ENCODE measurements at regions not wholly inside any gene's neighbourhood (a gene's known extent, or its start where the extent isn't known, plus 50 kb on each side); places are given as distances from the start of the nearest gene placed in this dataset.

- TF ChIP-seq POLR2AphosphoS5 (IDR thresholded peaks at IDR 0.05; ENCODE audit: low read depth): no peak
- TF ChIP-seq CTCF (IDR thresholded peaks at IDR 0.05; ENCODE audit: insufficient read depth, low read length): no peak
- no peak for TF ChIP-seq REST (IDR thresholded peaks at IDR 0.05; ENCODE audit: insufficient replicate concordance, low read depth)
- no peak for TF ChIP-seq SPI1 (IDR thresholded peaks at IDR 0.05; ENCODE audit: borderline replicate concordance, low read depth)
These were observed 461.4 kb upstream of the USP15 start for GRCh38 chr12:61798778-61799177.
